ENCODE measurements at regions not wholly inside any gene's neighbourhood (a gene's known extent, or its start where the extent isn't known, plus 50 kb on each side); places are given as distances from the start of the nearest gene placed in this dataset.

- TF ChIP-seq CTCF (IDR thresholded peaks at IDR 0.05) (no peak), POLR2AphosphoS5 (IDR thresholded peaks at IDR 0.05) (no peak)
Measured at GRCh38 chr2:103179798-103180197, 418.0 kb downstream of the TMEM182 start.
